Bronchial epithelial cell (primary cell): ENCODE measurements at regions not wholly inside any gene's neighbourhood (a gene's known extent, or its start where the extent isn't known, plus 50 kb on each side); places are given as distances from the start of the nearest gene placed in this dataset.

Source experiments
- DNase-seq: peaks from one replicate; pipeline ENCODE4 v3.0.0-alpha.2; 2010; ENCODE audit warnings: low read depth
- FAIRE-seq: peaks from 2 replicates; lab custom pipeline; 2011; peaks lifted over from hg19 to GRCh38; lab: Jason Lieb, UNC
- H3K27me3 ChIP-seq: 2 replicates; pipeline ENCODE4 v1.5.1; 2011; ENCODE audit warnings: low read length; ENCODE audit not compliant: control insufficient read depth, insufficient read depth
- H3K36me3 ChIP-seq: 2 replicates; pipeline ENCODE4 v1.5.1; 2011; ENCODE audit warnings: low read length; ENCODE audit not compliant: control insufficient read depth, insufficient read depth
- H3K4me3 ChIP-seq: 2 replicates; pipeline ENCODE4 v1.5.1; 2011; ENCODE audit warnings: mild to moderate bottlenecking, low read depth, low read length, control low read depth
- CTCF ChIP-seq: IDR thresholded peaks from 2 replicates; pipeline ENCODE4 v1.5.1; 2011; ENCODE audit warnings: mild to moderate bottlenecking, moderate library complexity, low read length, control low read depth, inconsistent platforms; ENCODE audit not compliant: insufficient read depth, severe bottlenecking

GRCh38 chr5:17763301-17763700 lies 129.0 kb downstream of the TAF11L14 start:
- Histone ChIP-seq H3K36me3 (no peaks in the 10 kb centered on the region), H3K27me3 (no peaks in the 10 kb centered on the region), H3K4me3 (no peak overlapping the region)
- no peak for TF ChIP-seq CTCF
- DNase-seq (peak; percentile 52), FAIRE-seq (no peak)

GRCh38 chr5:17766031-17766430 lies 131.8 kb downstream of the TAF11L14 start:
- no peaks in the 10 kb centered on the region for H3K36me3 ChIP-seq
- no peaks in the 10 kb centered on the region for H3K27me3 ChIP-seq
- H3K4me3 ChIP-seq = no peak overlapping the region
- no peak for TF ChIP-seq CTCF
- FAIRE-seq = no peak
- DNase-seq = no peak

GRCh38 chr5:17769277-17769676 lies 135.0 kb downstream of the TAF11L14 start:
- FAIRE-seq (no peak), DNase-seq (no peak)
- TF ChIP-seq CTCF = no peak
- H3K36me3 ChIP-seq = no peaks in the 10 kb centered on the region
- H3K4me3 ChIP-seq = no peak overlapping the region
- H3K27me3 ChIP-seq = no peaks in the 10 kb centered on the region

GRCh38 chr5:17772232-17772631 lies 138.0 kb downstream of the TAF11L14 start:
- Histone ChIP-seq H3K27me3 (no peaks in the 10 kb centered on the region), H3K36me3 (no peaks in the 10 kb centered on the region), H3K4me3 (no peak overlapping the region)
- TF ChIP-seq CTCF = no peak
- DNase-seq = no peak
- FAIRE-seq = no peak

GRCh38 chr5:17785774-17786173 lies 151.5 kb downstream of the TAF11L14 start:
- Histone ChIP-seq H3K36me3 (no peaks in the 10 kb centered on the region), H3K4me3 (no peak overlapping the region), H3K27me3 (no peaks in the 10 kb centered on the region)
- DNase-seq (no peak), FAIRE-seq (no peak)
- TF ChIP-seq CTCF = no peak

- FAIRE-seq (no peak), DNase-seq (no peak)
- H3K4me3 ChIP-seq = no peak overlapping the region
- H3K36me3 ChIP-seq = no peaks in the 10 kb centered on the region
- no peaks in the 10 kb centered on the region for H3K27me3 ChIP-seq
- no peak for TF ChIP-seq CTCF
These were observed 154.1 kb downstream of the TAF11L14 start for GRCh38 chr5:17788351-17788750.
